ENCODE measurements at regions not wholly inside any gene's neighbourhood (a gene's known extent, or its start where the extent isn't known, plus 50 kb on each side); places are given as distances from the start of the nearest gene placed in this dataset.

- TF ChIP-seq, protein P1, sequence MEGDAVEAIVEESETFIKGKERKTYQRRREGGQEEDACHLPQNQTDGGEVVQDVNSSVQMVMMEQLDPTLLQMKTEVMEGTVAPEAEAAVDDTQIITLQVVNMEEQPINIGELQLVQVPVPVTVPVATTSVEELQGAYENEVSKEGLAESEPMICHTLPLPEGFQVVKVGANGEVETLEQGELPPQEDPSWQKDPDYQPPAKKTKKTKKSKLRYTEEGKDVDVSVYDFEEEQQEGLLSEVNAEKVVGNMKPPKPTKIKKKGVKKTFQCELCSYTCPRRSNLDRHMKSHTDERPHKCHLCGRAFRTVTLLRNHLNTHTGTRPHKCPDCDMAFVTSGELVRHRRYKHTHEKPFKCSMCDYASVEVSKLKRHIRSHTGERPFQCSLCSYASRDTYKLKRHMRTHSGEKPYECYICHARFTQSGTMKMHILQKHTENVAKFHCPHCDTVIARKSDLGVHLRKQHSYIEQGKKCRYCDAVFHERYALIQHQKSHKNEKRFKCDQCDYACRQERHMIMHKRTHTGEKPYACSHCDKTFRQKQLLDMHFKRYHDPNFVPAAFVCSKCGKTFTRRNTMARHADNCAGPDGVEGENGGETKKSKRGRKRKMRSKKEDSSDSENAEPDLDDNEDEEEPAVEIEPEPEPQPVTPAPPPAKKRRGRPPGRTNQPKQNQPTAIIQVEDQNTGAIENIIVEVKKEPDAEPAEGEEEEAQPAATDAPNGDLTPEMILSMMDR (IDR thresholded peaks at IDR 0.05) = no peak
- TF ChIP-seq EP300 (IDR thresholded peaks at IDR 0.05; ENCODE audit: low read depth) (no peak), POLR2A (IDR thresholded peaks at IDR 0.05) (no peak), POLR2AphosphoS5 (IDR thresholded peaks at IDR 0.05) (no peak)
Measured at GRCh38 chr2:7473135-7473771, 556.0 kb downstream of the RNF144A start.
